HG02938 (cell line): ENCODE measurements at regions not wholly inside any gene's neighbourhood (a gene's known extent, or its start where the extent isn't known, plus 50 kb on each side); places are given as distances from the start of the nearest gene placed in this dataset.
"Not testable (repeated sequence)": the region's sequence is repeated elsewhere in the genome, so short reads cannot be mapped to it uniquely, and the experiment has no call there.

Experiments used
- ATAC-seq: cut with Tn5 transposase; IDR thresholded peaks from one replicate; pipeline ENCODE4 v1.9.1; 2021; ENCODE audit warnings: mild to moderate bottlenecking, moderate library complexity; ENCODE audit not compliant: unreplicated experiment

DNA sequence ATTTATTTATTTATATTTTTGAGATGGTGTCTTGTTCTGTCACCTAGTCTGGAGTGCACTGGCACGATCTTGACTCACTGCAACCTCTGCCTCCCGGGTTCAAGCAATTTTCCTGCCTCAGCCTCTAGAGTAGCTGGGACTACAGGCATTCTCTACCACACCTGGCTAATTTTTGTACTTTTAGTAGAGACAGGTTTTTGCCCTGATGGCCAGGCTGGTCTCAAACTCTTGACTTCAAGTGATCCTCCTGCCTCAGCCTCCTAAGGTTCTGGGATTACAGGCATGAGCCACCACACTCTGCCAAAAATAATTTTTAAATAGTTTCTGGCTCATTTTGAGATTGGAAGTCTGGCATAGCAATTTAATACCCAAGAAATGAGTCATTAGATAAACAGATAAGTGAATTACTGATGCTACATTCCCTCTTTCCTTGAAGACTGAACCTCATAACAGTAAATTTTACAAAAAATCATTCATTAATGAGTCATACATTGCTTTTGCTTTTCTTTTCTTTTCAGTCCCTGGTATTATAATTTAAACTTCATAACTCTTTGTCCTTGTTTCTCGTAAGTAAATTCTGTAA, 881.6 kb upstream of the PIK3C3 start:
- no peak for ATAC-seq

DNA sequence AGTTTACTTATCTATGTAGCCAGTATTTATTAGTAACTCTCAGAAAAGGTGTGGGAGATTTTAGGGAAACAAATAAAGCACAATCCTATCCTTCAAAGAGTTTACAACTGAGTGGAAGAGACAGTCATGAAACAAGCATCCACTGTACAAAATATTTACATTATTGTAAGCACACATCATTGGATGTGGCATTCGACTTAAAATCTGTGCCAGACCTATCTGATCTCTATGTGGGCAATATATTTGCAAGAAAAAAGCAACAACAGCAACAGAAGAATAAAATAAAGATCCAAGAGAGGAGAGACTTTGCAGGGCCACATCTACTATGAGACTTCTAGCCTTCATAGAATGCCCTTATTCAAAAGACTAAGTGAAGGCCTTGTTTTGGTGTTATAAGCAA, 882.1 kb upstream of the PIK3C3 start:
- no peak for ATAC-seq

DNA sequence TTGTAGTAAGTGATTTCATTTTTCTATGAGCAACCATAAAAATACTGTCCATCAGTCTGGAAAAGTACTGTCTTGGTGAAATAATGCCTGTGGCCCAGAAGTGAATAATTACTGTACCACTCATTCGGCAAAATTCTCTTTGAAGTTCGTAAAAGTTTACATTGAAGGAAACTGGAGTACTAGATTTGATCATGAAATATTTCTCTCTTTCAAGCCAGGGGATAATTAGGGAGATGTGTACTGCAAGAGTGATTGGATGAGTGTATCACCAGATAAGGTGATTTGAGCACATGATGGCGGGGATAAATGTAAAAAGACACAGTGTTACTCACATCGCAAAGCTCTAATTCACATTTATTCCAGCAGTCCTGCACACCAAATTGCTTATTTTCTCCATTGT, 883.2 kb upstream of the PIK3C3 start:
- ATAC-seq: no peak

DNA sequence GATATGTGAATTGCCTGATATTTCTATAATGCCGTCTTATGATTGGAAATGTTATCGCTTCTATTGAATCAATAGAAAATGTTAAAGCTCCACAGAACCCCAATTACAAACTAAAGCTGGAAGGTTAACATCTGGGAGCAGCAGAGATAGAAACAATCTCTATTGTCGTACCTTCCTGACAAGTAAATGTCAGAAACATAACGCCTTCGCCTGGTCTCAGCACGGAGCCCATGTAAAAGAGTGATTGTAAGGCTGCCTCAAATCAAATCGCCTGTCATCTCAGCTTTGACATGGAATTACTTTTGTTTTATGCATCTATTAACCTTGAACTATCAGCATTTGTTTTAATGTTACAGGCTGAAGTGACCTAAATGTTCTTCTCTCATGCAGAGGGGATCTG, 885.9 kb upstream of the PIK3C3 start:
- no peak for ATAC-seq

DNA sequence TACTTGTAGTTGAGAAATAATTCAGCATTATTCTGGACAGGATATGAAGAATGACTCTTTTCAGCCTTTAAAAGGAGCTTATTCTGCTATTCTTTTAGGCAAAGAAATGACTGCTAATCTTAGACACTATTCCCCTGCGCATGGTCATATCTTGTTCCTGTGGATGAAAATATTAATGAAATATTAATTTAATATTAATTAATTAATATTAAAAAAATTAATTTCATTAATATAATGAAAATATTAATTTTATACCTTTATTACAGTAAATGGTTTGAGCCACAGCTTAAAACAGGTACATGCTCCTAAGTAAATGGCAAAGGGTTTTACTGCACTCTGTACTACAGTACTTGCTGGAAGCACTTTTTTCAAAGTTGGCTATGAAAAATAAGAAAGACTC, 890.1 kb upstream of the PIK3C3 start:
- ATAC-seq: no peak

DNA sequence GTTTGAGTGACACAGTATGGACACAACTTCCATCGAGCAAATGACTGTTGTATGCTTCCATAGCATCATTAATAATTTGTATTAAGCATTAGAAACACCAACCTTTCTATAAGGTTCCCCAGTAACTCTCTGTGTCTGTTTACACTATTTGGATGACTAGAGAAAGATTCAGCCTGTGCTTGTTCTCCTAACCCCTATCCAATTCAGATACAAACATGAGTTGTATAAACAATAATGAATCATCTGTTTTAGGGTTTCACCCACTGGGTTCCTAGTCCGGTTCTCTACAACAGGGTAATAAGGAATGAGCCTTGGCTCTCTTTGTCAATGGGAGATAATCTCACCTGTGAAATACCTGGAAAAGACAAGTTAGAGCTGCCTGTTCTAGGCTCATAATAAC, 894.1 kb upstream of the PIK3C3 start:
- no peak for ATAC-seq

DNA sequence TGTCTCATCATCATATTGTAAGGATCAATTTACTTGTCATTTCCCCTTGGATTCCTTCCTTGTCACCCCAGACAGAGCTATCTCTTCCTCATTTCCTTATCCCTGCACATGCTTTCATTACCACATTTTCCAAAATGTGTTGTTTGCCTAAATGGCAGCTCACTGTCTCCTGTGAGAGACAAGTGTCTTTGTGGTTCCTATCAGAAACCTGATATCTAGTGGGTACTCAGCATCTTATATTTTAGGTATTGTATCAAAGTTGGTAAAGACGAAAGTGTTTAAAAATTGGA, 896.0 kb upstream of the PIK3C3 start:
- ATAC-seq: no peak

DNA sequence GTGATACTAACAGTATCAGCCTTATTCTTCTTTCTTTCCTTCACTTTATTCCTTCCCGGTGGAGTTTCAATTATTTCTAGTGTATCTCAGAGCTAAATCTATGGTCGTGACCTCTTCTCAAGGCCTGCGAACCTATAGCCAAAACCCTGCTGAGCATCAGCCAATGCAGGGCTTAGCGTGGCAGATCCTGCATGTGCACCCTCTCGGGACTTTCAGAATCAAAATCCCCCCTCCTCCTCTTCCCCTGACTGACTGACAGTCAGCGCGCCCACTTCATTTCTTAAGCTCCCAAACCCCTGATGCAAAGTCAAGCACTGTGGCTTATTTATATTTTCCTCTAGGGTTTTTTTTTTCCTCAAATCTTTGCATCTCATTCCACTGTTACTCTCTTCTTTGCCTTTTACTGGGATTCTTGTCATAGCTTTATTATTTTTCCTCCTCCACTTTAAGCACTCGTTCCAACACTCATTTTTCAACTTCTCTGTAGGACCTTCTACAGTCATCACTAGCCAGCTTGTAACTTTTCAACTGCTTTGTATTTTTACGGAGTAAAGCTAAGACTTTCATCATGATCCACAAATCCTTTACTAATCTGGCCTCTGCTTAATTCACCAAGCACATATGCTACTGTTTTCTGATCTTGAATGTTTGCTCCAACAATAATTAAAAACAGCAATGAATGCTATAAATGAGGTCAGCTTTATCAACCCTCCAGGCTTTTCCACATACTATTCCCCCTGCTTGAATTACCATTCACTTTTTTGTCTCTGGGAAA, 896.5 kb upstream of the PIK3C3 start:
- ATAC-seq: no peak

DNA sequence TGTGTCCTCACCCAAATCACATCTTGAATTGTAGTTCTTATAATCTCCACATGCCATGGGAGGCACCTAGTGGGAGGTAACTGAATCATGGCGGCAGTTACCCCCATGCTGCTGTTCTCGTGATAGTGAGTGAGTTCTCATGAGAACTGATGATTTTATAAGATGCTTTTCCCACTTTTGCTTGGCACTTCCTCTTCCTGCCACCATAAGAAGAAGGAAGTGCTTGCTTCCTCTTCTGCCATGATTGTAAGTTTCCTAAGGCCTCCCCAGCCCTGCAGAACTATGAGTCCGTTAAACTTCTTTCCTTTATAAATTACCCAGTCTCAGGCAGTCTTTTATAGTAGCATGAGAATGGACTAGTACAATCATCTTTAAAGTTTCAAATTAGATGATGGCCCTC, 902.4 kb upstream of the PIK3C3 start:
- ATAC-seq: no peak

DNA sequence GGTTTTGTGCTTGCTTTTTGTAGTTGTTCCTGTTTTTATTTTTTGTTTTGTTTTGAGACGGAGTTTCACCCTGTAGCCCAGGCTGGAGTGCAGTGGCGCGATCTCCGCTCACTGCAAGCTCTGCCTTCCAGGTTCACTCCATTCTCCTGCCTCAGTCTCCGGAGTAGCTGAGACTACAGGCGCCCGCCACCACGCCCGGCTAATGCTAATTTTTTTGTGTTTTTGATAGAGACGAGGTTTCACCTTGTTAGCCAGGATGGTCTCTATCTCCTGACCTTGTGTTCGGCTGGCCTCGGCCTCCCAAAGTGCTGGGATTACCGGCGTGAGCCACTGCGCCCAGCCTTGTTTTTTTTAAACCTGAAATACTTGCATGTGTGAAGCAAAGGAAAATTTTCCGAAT, 908.8 kb upstream of the PIK3C3 start:
- not testable (repeated sequence) for ATAC-seq

DNA sequence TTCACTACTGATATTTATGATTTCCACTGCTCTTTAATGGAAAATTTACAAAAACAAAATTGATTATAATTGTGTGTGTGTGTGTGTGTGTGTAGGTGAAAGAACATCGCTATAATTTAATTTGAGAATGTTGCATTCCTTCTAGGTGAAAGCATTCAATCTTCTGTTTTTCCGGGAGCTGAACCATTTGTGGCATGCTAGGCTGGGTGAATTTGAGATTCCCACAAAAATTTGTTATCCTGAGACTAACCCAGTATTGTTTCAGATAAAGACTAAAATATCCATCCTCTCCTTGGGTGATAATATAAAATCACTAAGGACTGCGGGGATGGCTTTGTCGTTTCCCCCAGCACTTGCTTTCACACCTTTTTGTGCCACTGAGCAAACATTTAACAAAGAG, 911.2 kb upstream of the PIK3C3 start:
- no peak for ATAC-seq

DNA sequence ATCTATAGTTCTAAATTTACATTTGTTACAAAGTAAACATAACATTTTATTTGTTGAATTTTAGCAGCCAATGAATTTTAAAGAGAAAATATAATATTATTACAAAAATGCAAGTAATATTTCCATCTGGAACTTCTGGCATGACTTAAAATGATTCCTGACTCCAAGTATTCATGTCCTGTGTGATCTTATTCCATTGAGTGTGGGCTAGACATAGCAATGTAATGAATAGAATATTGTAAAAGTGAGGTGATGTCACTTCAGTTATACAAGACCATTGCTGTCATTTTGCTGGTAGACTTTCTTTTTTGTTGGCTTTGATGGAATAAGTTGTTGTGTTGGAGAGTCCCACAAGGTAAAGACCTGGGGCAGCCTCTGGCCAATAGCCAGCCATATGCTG, 912.2 kb upstream of the PIK3C3 start:
- no peak for ATAC-seq

DNA sequence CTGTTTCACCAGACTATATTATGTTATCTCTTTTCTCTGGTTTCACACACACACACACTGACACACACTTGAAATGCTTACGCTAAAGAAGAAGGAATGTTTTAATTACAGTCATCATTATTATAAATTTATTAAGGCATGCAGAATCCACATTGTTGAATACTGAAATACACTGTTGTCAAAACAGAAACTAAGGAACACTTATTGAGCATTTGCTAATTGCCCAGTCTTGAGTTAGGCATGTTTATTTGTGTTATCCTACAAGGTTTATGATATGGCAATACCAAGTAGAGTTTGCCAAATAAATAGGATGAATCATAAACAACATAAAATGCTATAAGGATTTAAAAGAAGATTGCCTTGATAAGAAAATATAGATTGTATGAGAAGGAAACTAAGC, 917.0 kb upstream of the PIK3C3 start:
- no peak for ATAC-seq

DNA sequence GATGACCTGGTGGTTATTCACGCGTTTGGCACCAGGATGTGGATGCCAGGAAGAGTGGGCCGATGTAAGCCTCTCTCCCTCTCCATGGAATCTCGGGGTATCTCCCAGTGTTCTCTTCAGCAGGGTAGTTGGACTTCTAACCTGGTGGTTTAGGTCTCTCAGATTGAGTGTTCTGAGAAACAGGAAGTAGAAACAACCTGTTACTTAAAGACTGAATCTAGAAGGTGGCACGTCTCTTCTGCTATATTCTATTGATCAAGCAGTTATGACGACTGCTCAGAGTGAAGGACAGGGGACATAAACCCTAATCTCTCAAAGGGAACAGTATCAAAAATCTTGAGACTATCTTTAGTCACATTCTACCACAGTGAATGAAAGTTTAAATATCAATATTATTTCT, 918.7 kb upstream of the PIK3C3 start:
- ATAC-seq: no peak

DNA sequence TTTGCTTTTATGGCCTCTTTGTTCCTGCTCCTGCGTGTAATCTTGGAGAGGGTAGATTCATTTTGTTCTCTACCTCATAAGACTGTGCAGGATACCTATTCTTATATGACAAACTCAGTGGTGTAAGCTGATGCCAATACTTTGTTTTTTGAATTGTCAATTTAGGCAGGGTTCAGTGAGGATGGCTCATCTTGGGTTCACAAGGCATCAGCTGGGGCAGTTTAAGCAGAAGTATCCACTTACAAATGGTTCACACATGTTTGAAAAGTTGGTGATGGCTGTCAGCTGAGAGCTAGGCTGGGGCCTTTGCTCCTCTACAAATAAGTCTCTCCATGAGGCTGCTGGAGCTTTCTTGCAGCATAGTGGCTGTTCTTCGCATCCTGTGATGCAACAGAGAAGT, 920.6 kb upstream of the PIK3C3 start:
- no peak for ATAC-seq

DNA sequence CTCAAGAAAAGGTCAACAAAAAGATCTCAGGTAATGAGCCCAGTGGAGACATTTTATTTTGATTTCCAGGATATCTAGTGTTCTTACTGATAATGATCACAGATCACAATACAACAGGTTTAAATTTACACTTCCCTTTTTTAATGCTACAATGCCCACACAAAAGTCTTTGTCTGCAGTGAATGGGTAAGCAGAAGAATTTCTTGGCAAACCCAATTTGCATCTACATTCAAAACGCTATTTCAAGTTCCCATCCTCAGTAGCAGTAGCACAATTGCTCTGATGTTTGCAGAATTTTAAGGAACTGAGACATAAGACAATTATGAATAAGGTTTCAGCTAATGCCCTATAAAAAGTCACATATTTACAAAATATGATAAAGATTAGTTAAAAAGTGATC, 929.4 kb upstream of the PIK3C3 start:
- ATAC-seq: no peak

DNA sequence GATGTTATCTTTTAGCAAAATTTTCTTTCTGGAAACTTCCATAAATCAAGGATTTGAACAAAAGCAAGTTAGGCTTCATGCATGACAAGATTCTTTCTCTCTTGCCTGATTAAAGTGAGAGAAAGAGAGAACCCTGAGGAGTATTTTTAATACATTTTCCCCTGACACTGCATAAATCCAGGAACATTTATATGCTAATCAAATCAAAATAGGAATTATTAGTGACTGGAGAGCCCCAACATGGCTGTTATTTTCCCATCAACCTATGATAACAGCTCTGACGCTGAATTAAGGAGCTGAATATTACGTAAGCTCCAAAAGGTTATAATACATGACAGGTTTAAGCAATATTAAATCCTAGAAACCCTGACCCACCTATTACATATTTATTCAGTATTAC, 930.2 kb upstream of the PIK3C3 start:
- no peak for ATAC-seq

DNA sequence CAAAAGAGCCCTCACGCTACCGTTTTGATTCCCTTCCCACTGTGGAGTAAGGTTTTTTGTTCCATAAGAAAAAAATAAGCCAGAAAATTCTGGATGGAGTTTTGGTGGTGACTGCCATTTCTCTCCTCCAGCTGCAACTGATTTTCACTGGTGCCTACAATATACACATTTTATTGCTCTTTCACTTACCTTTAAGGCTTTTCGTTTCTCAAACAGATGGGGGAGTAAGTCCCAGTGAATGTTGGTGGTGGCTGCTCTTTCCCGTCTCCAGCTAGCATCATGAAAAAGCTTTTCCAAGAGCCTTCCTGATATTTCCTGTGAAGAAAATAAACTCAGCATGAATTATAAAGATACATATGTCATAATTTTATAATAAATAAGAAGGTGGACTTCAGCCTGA, 932.5 kb upstream of the PIK3C3 start:
- ATAC-seq: no peak

DNA sequence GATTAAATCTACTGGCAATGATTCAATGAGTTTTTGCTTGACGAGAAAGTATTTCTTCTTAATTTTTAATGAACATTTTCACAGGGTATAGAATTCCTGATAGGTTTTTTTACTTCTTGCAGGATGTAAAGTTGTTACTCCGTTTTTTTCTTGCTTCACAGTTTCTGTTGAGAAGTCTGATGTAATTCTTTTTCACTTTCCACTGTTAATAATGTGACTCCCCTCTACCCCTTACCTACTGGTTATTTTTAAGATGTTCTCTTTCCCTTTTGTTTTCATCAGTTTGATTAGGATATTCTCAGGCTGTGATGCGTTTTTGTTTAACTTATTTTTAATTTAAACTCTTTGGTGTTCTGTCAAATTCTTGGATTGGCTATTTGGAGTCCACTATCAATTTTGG, 933.9 kb upstream of the PIK3C3 start:
- ATAC-seq: no peak

DNA sequence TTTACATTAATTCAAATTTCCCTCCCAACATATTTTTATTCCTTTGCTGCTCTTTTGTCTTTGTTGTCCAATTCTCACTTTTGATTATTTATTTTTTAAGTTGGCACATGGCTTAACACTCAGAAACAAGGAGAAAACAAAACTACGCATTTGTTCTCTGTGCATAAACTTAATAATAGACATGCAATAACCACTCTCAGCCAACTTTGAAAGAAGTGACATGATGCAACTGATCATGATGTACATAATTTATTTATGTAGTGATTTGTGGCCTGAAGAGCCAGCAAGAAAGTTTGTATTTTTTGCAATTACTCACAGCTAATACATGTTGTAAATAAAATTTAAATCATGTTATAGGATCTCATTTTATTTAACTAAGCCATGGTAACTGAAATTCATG, 942.8 kb upstream of the PIK3C3 start:
- no peak for ATAC-seq

DNA sequence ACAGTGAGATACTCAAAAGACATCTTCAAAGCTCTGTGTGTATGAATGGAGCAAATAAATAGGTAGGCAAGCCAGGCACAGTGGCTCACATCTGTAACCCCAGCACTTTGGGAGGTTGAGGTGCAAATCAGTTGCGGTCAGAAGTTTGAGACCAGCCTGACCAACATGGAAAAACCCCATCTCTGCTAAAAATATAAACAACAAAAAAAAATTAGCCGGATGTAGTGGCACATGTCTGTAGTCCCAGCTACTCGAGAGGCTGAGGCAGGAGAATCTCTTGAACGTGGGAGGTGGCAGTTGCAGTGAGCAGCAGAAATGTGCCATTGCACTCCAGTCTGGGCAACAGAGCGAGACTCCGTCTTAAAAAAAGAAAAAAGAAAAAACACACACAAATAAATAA, 945.1 kb upstream of the PIK3C3 start:
- no peak for ATAC-seq

DNA sequence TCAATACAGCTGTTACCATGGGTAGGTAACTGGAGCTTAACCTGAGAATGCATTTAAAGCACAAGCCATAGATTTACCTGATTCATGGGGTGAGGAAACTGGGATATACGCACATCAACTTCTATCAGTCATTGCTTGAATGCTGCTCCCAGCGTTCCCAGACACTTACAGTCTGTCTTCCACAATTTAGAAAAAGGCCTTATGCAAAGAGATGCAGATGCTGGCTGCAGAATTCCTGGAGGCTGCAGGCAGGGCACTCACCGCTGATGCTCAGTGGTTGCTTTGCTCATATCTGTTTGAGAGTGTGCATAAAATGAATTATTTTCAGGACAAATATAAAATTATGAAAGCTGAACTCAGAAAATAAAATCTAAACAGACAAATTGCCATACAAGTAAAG, 950.7 kb upstream of the PIK3C3 start:
- ATAC-seq: no peak

DNA sequence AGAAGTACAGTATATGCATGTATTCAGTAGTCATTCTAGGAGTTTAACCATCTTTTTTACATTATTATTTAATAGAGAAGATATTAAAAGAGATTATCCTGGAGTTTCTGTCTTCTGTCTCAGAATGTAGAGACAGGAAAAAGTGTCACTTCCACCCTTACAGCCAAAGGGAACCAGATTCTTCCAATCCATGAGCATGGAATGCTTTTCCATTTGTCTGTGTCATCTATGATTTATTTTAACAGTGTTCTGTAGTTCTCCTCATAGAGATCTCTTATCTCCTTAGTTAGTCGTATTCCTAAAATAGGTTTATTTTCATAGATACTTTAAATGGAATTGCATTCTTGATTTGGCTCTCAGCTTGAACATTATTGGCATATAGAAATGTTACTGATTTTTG, 959.5 kb upstream of the PIK3C3 start:
- no peak for ATAC-seq
